Amygdala (tissue), 56 donors: ENCODE measurements at regions not wholly inside any gene's neighbourhood (a gene's known extent, or its start where the extent isn't known, plus 50 kb on each side); places are given as distances from the start of the nearest gene placed in this dataset.

Source experiments
- DNase-seq, 56 donors: peaks; one replicate each; lab custom pipeline; 2025; lab: John Stamatoyannopoulos, UW

DNA sequence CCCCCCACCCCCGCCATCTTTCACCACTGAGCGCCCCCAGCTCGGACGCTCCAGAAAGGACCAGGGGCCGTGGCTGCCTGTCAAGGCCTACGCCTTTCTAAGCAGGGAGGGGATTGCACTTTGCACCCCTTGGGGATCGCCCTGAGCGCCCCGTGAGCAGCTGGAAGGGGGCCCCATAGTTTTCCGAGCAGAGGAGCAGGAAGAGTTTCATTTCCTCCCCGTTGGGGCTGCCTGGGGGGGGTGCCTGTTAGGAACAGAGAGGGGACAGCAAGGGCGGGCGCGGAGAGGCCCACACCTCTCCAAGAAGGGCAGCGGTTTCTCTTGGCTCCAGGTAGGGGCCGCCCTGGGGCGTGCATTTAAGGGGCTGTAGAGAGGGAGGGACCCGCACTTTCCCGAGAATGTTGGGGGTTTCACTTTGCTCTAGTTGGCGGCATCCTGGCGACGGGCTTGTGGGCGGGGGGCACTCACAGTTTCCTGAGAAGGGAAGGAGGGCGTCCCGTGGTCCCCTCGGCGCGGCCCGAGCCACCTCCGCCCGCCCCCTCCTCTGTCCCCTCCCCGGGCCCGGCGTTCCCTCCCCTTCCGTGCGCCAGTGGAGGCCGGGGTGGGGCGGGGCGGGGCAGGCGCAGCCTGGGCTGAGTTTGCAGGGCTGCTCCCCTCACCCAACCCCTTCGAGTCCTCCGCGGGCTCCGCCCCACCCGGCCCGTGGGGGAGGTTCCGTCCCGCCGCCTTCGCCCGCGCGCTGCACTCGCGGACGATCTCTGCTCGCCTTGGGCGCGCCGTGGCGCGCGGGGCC is 82.3 kb upstream of the CD99 start:
- DNase-seq: no peak

DNA sequence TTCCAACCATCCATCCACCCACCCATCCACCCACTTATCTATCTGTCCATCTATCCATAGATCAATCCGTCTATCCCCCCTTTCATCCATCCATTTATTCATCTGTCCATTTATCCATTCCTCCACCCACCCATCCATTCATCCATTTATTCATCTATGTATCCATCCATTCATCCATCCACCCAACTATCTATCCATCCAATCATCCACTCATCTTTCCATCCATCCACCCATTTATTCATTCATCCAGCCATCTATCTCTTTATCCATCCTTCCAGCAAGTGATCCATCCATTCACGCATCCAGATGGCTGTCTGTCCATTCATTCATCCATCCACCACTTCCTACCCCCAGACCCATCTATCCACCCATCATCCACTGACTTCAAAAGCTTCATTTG is 84.0 kb upstream of the CD99 start:
- DNase-seq: no peak

DNA sequence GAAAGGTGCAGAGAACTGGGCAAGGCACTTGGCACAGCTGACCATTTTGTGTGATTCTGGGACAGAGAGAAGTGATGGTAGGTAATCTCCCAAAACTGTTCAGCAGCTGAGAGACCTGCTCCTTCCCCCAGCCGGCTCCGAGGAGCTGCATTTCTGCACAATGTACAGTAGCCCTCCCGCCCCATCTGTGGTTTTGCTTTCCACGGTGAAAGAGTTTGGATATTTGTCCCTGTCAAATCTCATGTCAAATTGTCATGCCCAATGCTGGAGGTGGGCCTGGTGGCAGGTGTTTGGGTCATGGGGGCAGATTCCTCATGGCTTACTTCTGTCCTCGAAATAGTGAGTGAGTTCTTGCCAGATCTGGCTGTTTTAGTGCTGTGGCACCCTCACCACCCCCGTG is 90.5 kb upstream of the CD99 start:
- DNase-seq: no peak

DNA sequence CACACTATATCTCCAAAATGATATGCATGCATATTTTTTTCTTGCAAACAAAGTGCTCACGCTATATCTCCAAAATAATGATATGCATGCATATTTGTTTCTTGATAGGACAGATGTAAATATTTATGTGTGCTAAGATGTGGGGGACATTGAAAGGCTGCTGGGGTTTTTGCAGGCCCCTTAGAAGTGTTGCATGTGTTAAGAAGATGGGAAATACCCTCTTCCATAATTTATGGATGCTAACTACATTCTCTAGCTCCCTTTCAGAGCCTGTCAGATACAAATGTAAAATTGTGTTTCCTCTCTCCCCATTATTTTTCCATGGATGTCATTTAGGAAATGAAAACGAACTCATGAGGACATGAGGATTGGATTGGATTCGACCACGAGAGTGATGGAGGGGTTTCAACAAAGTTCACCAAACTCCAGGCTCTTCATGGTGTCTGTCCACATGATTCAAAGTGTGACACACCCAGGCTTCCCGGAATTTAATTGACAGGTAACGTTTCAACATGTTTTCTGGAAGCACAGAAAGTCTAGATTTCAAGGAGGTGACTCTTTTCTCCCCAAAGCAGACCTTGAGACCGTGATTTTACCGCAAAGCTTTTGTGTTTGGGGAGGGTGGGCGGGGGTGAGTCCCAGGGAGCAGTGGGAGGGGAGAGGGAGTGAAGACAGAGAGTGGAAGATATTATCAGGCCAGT is 94.4 kb upstream of the CD99 start:
- DNase-seq: no peak

DNA sequence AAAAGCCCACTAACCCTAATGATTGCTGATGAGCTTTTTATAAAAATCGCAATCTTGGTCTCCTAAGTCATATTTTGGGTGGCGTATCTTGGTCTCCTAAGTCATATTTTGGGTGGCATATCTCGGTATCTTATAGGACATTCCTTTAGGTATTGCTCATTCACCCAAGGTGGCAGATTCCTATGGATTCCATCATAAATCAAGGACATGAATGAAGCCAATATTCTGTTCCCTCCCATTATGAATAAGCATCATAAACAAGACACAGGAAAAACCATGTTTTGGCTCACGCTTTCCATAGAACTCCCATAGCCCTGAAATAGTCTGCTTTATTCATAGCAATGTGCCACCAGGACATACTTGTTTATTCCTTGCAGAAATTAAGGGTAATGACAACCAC is 95.0 kb upstream of the CD99 start:
- no peak for DNase-seq

DNA sequence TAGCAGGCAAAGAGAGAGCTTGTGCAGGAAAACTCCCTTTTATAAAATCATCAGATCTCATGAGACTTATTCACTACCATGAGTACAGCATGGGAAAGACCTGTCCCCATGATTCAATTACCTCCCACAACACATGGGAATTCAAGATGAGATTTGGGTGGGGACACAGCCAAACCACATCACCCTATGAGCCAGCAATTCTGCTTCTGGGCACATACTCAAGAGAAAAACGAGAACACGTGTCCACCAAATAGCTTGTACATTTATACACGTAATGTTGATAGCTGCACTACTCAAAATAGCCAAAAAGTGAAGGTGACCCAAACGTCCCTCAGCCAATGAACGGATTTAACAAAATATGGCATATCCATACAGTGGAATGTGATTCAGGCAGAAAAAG is 94.5 kb upstream of the DHRSX start:
- no peak for DNase-seq

DNA sequence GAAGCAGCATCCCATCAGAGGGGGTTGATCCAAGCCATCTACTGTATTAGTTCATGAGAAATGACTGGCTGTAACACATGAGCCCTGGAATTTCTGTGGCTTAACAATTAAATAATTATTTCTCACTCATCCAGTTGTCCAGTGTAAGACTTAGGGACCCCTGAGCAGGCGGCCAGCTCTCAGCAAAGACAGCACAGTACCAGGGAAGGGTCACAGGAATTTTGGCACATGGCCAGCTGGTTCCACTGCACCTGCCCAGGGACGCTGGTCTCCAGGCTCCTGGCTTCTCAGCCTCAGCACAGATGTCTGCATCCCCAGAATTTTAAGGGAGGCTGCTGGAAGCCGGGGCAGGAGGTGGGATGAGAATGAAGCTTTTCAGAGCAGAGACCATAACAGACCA is 93.7 kb upstream of the DHRSX start:
- DNase-seq: no peak

DNA sequence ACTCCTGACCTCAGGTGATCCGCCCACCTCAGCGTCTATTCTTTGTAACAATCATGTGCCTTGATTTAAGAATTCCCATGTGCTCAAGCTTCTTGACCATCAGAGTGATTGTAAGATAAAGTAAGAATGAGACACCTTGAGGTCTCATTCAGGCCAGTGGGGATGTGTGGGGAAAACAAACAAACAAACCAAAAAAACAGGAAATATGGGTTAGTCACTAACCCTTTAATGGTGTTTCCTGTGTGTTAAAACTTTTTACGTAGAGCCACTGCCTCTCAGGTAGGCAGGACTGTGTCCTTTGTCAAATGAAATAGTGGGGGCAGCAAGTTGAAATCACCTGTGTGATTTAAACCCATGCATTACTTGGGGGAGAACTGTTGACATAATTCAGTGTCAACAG is 91.5 kb upstream of the DHRSX start:
- DNase-seq: no peak

DNA sequence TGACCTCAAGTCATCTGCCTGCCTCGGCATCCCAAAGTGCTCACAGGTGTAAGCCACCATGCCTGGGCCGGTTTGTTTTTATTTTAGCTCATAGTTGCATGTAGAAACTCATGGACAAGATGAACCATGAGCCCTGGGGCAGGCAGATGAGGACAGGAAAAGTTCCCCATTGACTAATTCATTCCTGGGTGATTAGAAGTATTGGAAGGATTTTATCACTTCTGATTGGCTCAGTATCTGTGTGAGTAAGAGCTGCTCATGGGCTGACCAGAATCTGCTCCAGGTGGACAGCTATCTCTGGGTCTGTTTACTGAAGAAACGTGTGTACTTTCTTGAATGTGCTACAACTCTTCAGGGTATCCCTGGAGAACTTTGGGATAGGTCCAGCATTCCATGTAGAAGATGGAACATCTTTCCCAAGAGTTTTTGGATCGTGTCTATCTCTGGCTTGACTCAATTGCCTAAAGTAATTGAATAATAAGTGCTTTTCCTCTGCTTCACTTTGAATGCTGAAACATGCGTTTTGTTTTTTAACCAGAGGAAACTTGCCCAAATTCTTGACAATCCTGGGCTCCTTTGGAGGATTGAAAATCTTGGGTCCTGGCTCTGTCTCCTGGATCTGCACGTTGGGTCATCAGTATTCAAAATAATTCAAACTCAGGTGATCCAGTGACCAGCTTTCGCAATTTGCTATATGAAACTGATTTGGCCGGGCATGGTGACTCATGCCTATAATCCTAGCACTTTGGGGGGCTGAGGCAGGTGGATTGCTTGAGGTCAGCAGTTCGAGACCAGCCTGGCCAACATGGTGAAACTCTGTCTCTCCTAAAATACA is 88.6 kb upstream of the DHRSX start:
- no peak for DNase-seq

DNA sequence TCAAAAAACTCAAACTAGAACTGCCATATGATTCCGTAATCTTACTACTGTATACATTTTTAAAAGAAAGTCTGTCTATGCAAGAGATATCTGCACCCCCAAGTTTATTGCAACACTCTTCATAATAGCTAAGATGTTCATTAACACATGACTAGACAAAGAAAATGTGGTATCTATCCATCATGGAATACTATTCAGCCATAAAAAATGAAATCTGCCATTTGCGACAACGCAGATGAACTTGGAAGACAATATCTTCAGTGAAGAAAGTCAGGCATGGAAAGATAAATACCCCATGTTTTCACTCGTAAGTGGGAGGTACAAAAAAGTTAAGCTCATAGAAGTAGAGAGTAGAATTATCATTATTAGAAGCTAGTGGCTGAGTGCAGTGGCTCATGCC is 87.3 kb upstream of the DHRSX start:
- DNase-seq: no peak

DNA sequence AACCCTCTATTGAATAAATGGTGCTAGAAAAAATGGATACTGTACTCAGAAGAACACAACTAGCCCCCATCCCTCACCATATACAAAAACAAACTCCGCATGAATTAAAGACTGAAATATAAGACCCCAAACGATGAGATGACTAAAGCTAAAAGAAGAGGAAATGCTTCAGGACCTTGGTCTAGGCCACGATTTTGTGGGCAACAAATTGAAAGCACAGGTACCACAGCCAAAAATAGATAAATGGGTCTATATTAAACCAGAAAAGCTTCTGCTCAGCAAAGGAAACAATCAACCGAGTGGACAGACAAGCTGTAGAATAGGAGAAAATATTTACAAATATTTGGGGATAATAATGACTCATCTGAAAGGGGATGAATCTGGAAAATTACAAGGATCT is 86.4 kb upstream of the DHRSX start:
- DNase-seq: no peak

DNA sequence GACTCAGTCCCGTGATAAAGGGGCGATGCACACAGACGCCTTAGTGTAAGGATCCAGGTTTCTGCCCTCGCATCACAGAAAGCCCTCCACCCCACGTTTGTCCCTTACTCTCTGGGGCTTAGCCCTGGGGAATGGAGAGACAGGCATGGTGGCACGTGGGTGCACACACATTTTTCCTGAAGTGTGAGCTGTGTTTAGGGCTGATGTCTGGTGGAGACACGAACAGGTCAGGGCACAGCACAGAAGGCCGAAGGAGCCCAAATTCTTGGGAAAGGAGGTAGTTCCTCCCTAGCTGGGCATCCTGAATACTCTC is 84.3 kb upstream of the DHRSX start:
- DNase-seq: no peak

DNA sequence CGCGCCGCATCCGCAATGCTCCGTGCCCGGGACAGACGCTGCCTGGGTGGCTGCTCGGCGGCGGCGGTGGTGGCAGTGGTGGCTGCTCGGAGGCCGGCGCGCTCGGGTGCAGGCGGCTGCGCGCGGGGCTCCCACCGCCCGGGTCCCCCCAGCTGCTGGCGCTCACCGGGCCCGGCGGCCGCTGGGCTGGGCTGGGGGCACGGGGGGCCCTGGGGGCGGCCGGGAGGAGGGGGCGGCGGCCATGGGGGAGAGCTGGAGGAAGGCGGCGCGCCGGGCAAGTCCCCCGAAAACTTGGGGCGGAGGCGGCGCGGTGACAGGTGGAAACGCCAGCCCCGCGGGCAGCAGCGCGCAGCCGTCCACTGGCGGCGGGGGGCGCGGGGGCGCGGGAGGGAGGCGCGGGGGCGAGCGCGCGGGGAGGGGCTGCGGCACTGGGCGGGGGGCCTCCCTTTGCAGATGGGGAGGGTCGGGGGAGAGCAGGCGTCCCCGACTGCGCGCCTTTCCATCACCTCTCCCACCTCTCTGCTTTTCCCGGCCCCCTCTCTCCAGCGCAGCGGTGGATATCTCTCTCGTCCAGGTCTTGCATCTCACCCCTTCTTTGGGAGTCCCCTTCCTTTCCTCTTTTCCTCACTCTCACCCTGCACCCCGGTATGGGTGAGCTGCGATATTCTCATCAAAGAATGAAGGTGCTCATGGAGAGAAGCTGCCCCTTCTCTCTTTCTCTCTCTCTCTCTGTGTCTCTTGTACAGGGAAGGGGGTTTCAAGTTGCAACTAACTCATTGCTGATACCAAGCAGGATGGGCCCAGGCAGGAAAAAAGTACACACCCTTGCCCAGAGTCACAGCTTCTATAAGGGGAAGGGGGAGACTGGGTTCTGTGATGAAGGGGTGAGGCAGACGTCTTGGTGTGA is 83.7 kb upstream of the DHRSX start:
- no peak for DNase-seq

DNA sequence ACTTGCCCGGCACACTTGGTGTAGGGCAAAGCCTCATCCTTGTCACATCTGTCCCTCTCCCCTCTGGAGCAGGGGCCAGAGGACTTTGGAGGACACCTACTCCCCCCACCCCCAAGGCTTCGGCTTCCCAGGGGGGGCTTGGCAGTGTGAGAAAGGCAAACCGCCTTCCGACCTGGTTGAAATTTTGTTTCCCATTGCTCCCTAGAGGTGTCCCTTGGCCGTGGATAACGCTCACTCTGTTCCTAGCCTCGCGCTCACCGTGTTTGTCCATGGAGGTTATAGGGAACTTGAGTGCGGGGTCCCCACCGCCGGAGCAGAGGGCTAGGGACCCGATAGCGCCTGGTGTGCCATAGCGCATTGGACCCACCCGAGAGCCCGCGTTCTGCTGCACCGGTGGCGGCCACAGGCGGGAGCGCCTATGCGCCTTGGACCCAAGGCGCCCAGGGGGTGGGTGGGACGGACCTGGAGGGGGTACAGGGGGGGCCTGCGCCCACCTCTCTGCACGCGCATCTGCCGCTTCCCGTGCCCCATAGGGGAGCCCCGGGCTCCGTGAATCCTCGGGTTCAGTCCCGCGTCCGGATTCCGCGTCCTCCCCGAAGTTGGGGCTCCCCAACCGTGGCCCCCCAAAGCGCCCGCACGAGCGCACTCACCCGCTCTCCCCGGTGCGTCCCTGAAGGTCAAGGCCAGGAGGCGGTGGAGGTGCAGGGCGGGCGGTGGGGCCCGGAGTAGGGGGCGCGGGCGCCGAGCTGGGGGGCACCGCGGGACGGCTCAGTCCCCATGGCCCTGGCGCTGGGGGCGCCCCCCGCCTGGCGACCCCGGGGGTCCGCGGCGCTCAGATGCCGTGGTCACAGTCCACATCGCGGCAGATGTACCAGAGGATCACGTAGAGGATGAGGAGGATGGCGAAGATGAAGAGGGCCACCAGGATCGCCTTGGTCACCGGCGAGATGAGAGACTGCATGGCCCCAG is 82.7 kb upstream of the DHRSX start:
- DNase-seq: no peak

DNA sequence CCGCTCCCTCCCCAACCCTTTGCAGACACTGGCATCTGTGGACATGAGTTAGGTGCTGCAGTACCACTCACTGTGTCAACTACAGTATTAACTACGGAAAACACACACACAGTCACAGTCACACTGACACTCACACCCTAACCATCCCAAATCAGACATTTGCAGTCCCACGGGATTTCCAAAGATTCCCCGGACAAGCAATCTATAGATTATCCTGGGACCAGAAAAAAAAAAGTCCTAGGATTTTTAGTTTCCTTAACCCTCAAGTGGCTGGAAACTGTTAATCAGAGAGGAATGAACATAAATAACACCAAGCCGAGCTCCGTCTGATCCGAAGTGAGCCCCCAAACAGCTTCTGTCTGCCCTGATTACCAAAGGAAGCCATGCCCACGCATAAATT is 81.9 kb upstream of the DHRSX start:
- DNase-seq: no peak

DNA sequence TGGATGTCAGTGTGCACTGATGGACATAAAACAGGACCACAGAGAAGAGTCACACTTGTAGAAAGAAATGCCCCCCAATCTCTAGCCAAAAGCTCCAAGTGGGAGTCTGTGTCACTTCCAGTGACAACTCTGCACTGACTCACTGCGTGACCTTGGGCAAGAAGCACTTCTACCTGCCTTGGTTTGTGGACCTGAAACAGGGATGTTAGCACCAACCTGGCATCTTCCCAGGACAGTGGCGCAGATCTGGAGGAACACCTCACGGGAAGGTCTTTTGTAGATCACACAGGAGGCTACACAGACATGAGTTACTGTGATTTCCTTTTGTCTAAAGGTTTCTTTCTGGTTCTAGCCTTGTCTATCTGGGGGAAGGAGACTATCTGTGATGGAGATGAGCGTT is 80.5 kb upstream of the DHRSX start:
- no peak for DNase-seq

DNA sequence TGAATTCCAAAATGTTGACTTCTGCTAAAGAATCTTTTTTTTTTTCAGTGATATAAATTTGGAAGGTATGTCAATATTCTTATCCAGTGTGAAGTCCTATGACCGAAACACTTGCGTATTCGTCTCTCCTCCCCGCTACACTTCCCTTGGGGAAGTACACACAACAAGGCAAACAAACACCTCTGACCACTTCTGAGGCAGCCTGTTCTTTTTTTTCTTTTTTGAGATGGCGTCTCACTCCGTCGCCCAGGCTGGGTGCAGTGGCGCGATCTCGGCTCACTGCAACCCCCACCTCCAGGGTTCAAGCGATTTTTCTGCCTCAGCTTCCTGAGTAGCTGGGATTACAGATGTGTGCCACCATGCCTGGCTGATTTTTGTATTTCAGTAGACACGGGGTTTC is 78.1 kb upstream of the DHRSX start:
- DNase-seq: no peak

DNA sequence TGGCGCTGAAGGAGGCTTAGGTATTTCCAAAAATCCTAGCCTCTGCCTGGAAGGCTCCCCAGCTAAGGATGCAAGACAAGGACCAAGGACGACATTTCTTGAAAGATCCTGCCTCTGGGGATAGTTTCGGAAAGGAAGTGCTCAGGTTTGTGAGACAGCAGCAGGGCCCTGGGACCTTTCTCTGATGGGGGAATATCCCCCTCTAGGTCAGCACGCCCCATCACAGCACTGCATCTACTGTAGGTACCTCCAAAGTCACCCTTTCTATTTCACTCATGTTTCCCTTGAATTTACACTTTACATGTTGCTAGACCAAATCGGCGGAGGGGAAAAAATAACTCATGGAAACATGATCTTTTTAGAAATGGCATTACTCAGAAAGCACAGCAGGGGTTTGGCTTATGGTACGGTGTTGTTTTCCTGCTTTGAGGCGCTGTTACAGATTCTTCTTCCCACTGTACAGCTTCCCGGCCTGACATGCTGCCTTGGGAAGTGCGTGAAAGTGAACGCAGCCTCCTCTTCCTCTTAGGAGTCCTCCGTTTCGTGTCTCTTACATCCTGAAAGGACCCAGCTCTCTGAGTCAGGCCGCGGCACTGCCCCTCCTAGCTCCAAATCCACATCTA is 77.2 kb upstream of the DHRSX start:
- peak in 1 of 56 donors; percentile 1 for DNase-seq

DNA sequence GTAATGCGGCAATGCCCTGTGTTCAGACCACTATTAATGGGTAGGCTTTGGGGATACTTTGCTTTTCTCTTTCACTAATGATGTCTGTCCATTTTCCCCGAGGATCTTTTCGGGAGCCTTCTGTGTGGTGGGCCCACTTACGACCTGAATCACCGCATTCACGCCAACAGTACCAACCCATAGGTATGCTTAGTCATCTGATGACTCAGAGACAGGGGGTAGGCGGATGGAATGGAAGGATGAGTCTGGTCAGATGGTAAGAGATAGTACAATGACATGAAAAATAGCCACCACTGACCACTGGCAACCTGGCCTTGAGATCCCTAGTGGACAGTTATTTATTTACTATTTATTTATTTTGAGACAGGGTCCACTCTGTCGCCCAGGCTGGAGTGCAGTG is 76.0 kb upstream of the DHRSX start:
- DNase-seq: no peak
